Tibial artery (tissue), 4 donors: ENCODE measurements at regions not wholly inside any gene's neighbourhood (a gene's known extent, or its start where the extent isn't known, plus 50 kb on each side); places are given as distances from the start of the nearest gene placed in this dataset.

ENCODE experiments used
- DNase-seq, 2 donors: peaks; one replicate each; pipeline ENCODE4 v3.0.0-alpha.2; 2019
- H3K27ac ChIP-seq, 2 donors: fragments of 200-600 bp; sonication (generic) in 1 of 2; 1 replicate in 1 of 2; 2 replicates in 1 of 2; pipeline ENCODE4 v1.5.1; 2018 to 2019; ENCODE audit warnings: mild to moderate bottlenecking in 1 of 2
- H3K27me3 ChIP-seq, 2 donors: fragments of 200-600 bp; sonication (generic) in 1 of 2; one replicate each; pipeline versions ENCODE4 v1.5.1 to v1.6.0; 2016 to 2019
- H3K36me3 ChIP-seq, 3 donors: fragments of 200-600 bp; sonication (generic) in 2 of 3; one replicate each; pipeline ENCODE4 v1.5.1; 2016 to 2019; ENCODE audit warnings: mild to moderate bottlenecking in 2 of 3
- H3K4me1 ChIP-seq, 4 donors: fragments of 200-600 bp; sonication (generic) in 2 of 4; 1 replicate in 3 of 4; 2 replicates in 1 of 4; pipeline ENCODE4 v1.5.1; 2016 to 2019
- H3K4me3 ChIP-seq, 2 donors: fragments of 200-600 bp; sonication (generic) in 1 of 2; 1 replicate in 1 of 2; 2 replicates in 1 of 2; pipeline ENCODE4 v1.5.1; 2018 to 2019; ENCODE audit warnings: mild to moderate bottlenecking in 2 of 2
- H3K9me3 ChIP-seq, 3 donors: fragments of 200-600 bp; sonication (generic) in 1 of 3; one replicate each; pipeline ENCODE4 v1.5.1; 2016 to 2019
- intact Hi-C: fragments of 100-400 bp; cut with DNase I; formaldehyde crosslinking; loops from one replicate; pipeline ENCODE4 v1.15.0; 2023; ENCODE audit warnings: low total_unique reads
- TF ChIP-seq, protein P1 (sequence below), 2 experiments: fragments of 200-600 bp in 1 of 2; fragments of 450-650 bp in 1 of 2; IDR thresholded peaks; one replicate each; pipeline ENCODE4 v1.5.1; 2017 to 2019; ENCODE audit warnings: antibody characterized with exemption in 2 of 2, mild to moderate bottlenecking in 1 of 2, moderate library complexity in 1 of 2

DNA sequence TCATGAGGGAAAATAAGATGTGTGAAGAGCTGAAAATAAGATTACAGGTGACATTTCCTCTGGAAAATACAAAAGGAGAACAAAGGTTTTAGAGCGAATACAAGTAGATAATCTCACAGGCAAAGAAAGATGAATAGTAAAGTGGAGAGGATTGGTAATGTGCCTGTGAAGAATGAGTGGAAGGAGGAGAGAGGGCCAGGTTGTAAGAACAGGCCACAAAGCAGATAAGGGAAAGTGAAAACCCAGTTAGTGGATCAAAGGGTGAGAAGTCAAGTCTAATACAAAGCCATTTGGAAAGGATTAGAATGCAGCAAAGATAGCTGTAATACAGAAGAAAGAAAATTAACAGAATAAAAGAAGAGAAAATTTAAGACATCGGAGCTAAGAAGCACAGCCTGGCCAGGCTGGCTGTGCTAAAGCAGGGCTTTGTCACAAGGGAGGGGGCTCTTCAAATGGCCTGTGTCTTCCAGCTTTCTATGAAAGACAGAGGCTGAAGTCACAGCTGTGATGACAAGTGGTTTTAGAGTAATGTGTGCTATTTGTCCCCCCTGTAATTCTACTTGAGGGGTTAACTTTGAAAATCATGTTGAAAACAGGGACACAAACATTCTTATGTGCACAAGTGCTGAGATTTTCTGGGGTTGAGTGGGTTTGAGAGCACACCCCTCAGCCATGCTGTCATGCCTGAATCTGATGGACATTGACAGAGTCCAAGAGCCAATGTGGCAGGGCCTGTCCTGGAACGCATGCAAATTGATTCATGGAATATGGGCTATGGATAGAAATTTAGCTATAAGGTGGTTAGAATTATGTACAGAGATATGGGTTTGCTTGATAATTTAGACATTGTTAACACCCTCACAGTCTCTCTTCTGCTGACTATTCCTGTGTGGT, 344.5 kb upstream of the NAV3 start:
- H3K27ac ChIP-seq = no peak overlapping the region
- no peaks in the 10 kb centered on the region for H3K36me3 ChIP-seq
- no peak for DNase-seq
- TF ChIP-seq, protein P1, sequence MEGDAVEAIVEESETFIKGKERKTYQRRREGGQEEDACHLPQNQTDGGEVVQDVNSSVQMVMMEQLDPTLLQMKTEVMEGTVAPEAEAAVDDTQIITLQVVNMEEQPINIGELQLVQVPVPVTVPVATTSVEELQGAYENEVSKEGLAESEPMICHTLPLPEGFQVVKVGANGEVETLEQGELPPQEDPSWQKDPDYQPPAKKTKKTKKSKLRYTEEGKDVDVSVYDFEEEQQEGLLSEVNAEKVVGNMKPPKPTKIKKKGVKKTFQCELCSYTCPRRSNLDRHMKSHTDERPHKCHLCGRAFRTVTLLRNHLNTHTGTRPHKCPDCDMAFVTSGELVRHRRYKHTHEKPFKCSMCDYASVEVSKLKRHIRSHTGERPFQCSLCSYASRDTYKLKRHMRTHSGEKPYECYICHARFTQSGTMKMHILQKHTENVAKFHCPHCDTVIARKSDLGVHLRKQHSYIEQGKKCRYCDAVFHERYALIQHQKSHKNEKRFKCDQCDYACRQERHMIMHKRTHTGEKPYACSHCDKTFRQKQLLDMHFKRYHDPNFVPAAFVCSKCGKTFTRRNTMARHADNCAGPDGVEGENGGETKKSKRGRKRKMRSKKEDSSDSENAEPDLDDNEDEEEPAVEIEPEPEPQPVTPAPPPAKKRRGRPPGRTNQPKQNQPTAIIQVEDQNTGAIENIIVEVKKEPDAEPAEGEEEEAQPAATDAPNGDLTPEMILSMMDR (IDR thresholded peaks at IDR 0.05) = no peak
- H3K4me3 ChIP-seq = no peak overlapping the region
- H3K27me3 ChIP-seq = no peaks in the 10 kb centered on the region
- intact Hi-C loops = no loop called here
- no peaks in the 10 kb centered on the region for H3K9me3 ChIP-seq
- H3K4me1 ChIP-seq = no peaks in the 10 kb centered on the region

DNA sequence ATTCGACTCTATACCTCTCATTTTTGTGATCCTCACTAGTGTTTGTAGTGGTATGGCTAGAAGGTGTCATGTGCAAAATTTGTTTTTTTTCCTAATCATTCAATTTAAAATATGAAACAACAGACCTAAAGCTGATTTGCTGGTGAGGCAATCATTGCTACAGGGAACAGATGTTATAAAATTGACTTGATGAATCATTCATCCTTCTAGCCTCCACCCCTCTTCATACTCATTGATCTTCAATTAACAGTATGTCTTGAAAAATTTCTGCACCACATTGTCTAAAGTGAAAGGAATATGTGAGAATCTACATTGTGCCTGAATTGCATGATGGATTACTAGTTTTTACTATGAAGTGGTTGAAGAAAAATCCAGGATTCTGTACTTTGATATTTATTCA, 349.0 kb upstream of the NAV3 start:
- Histone ChIP-seq H3K27ac (no peak overlapping the region), H3K36me3 (no peaks in the 10 kb centered on the region), H3K27me3 (no peaks in the 10 kb centered on the region), H3K4me1 (no peaks in the 10 kb centered on the region), H3K4me3 (no peak overlapping the region), H3K9me3 (no peaks in the 10 kb centered on the region)
- TF ChIP-seq, protein P1 (IDR thresholded peaks at IDR 0.05) = no peak
- intact Hi-C loops = no loop called here
- DNase-seq = no peak

DNA sequence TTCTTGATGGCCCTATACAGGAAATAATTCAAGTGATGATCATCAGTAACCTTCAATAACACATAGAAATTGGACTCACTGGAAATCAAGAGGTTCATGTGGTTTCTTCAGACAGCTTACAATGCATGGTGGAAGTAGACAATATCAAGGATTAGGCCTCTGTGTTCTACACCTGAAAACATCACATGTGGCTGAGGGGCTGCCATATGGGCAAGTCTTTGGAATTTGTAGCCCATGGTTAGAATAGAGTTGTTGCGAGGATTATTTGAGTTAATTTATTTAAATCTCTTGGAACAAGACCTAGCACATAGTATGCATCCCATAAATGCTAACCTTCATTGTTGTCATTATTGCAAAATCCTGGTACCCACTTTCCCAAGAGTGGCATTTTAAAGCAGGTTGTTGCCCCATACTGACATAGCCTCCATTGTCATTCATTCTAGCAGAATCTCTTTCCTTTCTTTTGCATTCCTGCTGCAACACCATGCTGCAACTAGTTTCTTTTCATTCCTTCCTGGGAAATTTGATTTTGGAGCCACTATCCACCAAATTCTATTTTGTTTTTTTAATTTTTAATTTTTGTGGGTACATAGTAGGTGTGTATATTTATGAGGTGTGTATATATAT, 352.7 kb upstream of the NAV3 start:
- Histone ChIP-seq H3K4me1 (no peaks in the 10 kb centered on the region), H3K9me3 (no peaks in the 10 kb centered on the region), H3K36me3 (no peaks in the 10 kb centered on the region), H3K4me3 (no peak overlapping the region), H3K27ac (no peak overlapping the region), H3K27me3 (no peaks in the 10 kb centered on the region)
- no peak for DNase-seq
- TF ChIP-seq, protein P1 (IDR thresholded peaks at IDR 0.05) = no peak
- intact Hi-C loops = no loop called here

DNA sequence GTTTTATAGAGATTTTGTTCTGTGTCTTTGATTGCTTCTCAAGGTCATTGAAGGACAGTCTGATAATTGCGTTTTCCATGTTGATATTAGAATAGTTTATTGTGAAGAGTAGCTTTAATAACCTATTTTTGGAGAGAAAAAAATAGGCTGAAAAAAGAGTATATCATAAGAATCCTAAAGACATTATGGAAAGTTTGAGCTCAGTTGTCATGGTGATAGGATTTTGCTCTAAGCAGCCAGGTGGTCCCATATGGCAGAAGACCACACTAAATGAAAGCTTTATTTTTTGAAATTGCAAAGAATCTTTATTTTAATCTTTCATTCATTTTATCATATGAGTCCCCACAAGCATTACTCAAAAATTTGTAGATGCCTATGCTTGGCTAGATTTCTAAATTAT, 358.9 kb upstream of the NAV3 start:
- no peak for DNase-seq
- no peaks in the 10 kb centered on the region for H3K36me3 ChIP-seq
- no peak overlapping the region for H3K27ac ChIP-seq
- H3K4me1 ChIP-seq = no peaks in the 10 kb centered on the region
- no peak overlapping the region for H3K4me3 ChIP-seq
- intact Hi-C loops = no loop called here
- no peaks in the 10 kb centered on the region for H3K9me3 ChIP-seq
- TF ChIP-seq, protein P1 (IDR thresholded peaks at IDR 0.05) = no peak
- H3K27me3 ChIP-seq = no peaks in the 10 kb centered on the region

DNA sequence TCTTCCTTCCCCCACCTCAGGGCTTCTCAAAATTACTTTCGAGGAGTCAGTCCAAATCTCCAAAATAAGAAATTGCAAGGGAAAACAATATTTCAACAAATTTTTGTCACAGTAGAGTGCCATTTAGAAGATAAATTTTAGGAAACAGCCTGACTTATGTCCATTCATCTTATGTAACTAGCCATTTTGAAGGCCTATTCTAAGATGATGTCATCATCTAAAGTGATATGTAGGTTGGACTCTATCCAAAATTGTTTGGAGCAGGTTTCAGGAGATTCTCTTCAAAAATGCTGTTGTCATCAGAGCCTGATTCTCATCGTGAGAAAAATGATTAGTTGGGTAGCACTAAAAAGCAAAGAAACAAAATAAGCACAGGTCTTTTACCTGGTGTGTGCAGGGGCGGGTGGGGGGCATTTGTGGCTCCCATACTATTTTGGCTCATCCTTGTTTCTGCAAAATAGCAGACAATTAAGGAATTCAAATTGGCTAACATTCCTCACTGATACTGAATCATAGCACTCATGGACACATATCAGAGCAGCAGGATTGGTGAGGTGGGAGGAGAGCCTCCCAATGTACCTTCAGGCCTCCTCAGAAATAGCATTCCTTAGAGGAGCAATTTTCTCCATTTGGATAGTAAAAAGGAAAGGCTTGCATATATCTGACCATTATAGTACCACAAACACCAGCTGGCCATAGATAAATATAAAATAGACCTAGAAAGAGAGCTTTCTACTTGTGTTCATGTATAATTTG, 360.9 kb upstream of the NAV3 start:
- TF ChIP-seq, protein P1 (IDR thresholded peaks at IDR 0.05) = no peak

More for the DNA sequence above, 360.9 kb upstream of the NAV3 start:
- H3K36me3 ChIP-seq = no peaks in the 10 kb centered on the region
- H3K4me3 ChIP-seq = no peak overlapping the region
- no peak overlapping the region for H3K27ac ChIP-seq
- no peaks in the 10 kb centered on the region for H3K27me3 ChIP-seq
- no peak for DNase-seq
- no peaks in the 10 kb centered on the region for H3K9me3 ChIP-seq
- H3K4me1 ChIP-seq = no peaks in the 10 kb centered on the region
- intact Hi-C loops = no loop called here
